ENCODE measurements at regions not wholly inside any gene's neighbourhood (a gene's known extent, or its start where the extent isn't known, plus 50 kb on each side); places are given as distances from the start of the nearest gene placed in this dataset.
"Not testable (repeated sequence)": the region's sequence is repeated elsewhere in the genome, so short reads cannot be mapped to it uniquely, and the experiment has no call there.

- no peak for DNase-seq (ENCODE audit: low read depth)
Measured at GRCh38 chr13:65500481-65500880, 1729.7 kb downstream of the PCDH9 start.

- DNase-seq (ENCODE audit: low read depth), result no peak
Measured at GRCh38 chr13:65499256-65499655, 1730.9 kb downstream of the PCDH9 start.

- peak; percentile 48 for DNase-seq (ENCODE audit: low read depth)
Measured at GRCh38 chr13:65497265-65497664, 1732.9 kb downstream of the PCDH9 start.

GRCh38 chr13:65490725-65491124, 1739.4 kb downstream of the PCDH9 start:
- not testable (repeated sequence) for DNase-seq (ENCODE audit: low read depth)

GRCh38 chr13:65488606-65489005, 1741.5 kb downstream of the PCDH9 start:
- DNase-seq (ENCODE audit: low read depth), result no peak

GRCh38 chr13:65479692-65480091, 1750.4 kb downstream of the PCDH9 start:
- DNase-seq (ENCODE audit: low read depth), result no peak

- no peak for DNase-seq (ENCODE audit: low read depth)
Measured at GRCh38 chr13:65473196-65473595, 1756.9 kb downstream of the PCDH9 start.

- DNase-seq (ENCODE audit: low read depth), result peak; percentile 61
Measured at GRCh38 chr13:65472336-65472735, 1757.8 kb downstream of the PCDH9 start.

- DNase-seq (ENCODE audit: low read depth), result peak; percentile 67
Measured at GRCh38 chr13:65470781-65471180, 1759.4 kb downstream of the PCDH9 start.

GRCh38 chr13:65468628-65469027, 1761.5 kb downstream of the PCDH9 start:
- peak; percentile 82 for DNase-seq (ENCODE audit: low read depth)

GRCh38 chr13:65461590-65461989, 1768.5 kb downstream of the PCDH9 start:
- DNase-seq (ENCODE audit: low read depth), result peak; percentile 89

GRCh38 chr13:65460136-65460535, 1770.0 kb downstream of the PCDH9 start:
- DNase-seq (ENCODE audit: low read depth), result peak; percentile 64

- DNase-seq (ENCODE audit: low read depth), result peak; percentile 31
Measured at GRCh38 chr13:65456150-65456912, 1773.8 kb downstream of the PCDH9 start.

- DNase-seq (ENCODE audit: low read depth), result no peak
Measured at GRCh38 chr13:65454403-65454802, 1775.7 kb downstream of the PCDH9 start.

GRCh38 chr13:65453982-65454381, 1776.2 kb downstream of the PCDH9 start:
- no peak for DNase-seq (ENCODE audit: low read depth)

- no peak for DNase-seq (ENCODE audit: low read depth)
Measured at GRCh38 chr13:65445340-65445739, 1784.8 kb downstream of the PCDH9 start.

- DNase-seq (ENCODE audit: low read depth), result no peak
Measured at GRCh38 chr13:65435590-65435989, 1794.5 kb downstream of the PCDH9 start.

- peak; percentile 23 for DNase-seq (ENCODE audit: low read depth)
Measured at GRCh38 chr13:65417953-65418352, 1812.2 kb downstream of the PCDH9 start.

GRCh38 chr13:65416784-65417183, 1813.4 kb downstream of the PCDH9 start:
- DNase-seq (ENCODE audit: low read depth), result no peak

GRCh38 chr13:65414187-65414586, 1815.9 kb downstream of the PCDH9 start:
- DNase-seq (ENCODE audit: low read depth), result no peak

GRCh38 chr13:65411521-65411920, 1818.6 kb downstream of the PCDH9 start:
- DNase-seq (ENCODE audit: low read depth), result no peak

GRCh38 chr13:65410791-65411190, 1819.3 kb downstream of the PCDH9 start:
- no peak for DNase-seq (ENCODE audit: low read depth)

- no peak for DNase-seq (ENCODE audit: low read depth)
Measured at GRCh38 chr13:65401315-65401714, 1828.8 kb downstream of the PCDH9 start.

- DNase-seq (ENCODE audit: low read depth), result no peak
Measured at GRCh38 chr13:65400702-65401101, 1829.4 kb downstream of the PCDH9 start.

Measured in iris pigment epithelial cell (primary cell).